Breast epithelium (tissue), 3 donors: ENCODE measurements at regions not wholly inside any gene's neighbourhood (a gene's known extent, or its start where the extent isn't known, plus 50 kb on each side); places are given as distances from the start of the nearest gene placed in this dataset.

ENCODE experiments used
- POLR2A ChIP-seq: fragments of 450-650 bp; IDR thresholded peaks from one replicate; pipeline ENCODE4 v1.6.1; 2016; ENCODE audit warnings: antibody characterized with exemption, mild to moderate bottlenecking, moderate library complexity
- POLR2AphosphoS5 ChIP-seq, 3 donors: sonication (generic); formaldehyde crosslinking; IDR thresholded peaks; one replicate each; pipeline ENCODE4 v1.6.1; 2017; ENCODE audit warnings: antibody characterized with exemption in 3 of 3

DNA sequence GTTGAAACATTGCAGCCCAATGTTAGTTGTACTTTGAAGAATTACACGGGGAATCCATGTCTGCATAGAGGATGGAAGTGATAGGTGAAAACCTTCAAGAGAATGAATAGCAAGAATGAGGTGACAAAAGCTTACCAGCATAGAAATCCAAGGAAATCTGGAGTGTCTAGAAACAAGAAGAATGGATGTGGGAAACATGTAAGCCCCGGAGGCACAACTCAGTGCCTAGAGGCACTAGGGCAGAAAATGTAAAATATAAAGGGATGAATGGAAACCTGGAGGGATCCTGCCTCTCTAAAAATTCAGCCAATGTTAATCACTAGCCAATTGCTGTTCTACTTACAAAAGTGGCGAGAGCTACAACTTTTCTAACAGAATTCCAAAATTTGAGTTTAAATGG lies 619.0 kb downstream of the TBL1XR1 start:
- TF ChIP-seq POLR2A (no peak), POLR2AphosphoS5 (IDR thresholded peaks at IDR 0.05) (no peak)
